GM19328 (cell line): ENCODE measurements at regions not wholly inside any gene's neighbourhood (a gene's known extent, or its start where the extent isn't known, plus 50 kb on each side); places are given as distances from the start of the nearest gene placed in this dataset.

Source experiments
- ATAC-seq: cut with Tn5 transposase; IDR thresholded peaks from one replicate; pipeline ENCODE4 v1.9.1; 2021; ENCODE audit warnings: mild to moderate bottlenecking, moderate library complexity; ENCODE audit not compliant: unreplicated experiment

DNA sequence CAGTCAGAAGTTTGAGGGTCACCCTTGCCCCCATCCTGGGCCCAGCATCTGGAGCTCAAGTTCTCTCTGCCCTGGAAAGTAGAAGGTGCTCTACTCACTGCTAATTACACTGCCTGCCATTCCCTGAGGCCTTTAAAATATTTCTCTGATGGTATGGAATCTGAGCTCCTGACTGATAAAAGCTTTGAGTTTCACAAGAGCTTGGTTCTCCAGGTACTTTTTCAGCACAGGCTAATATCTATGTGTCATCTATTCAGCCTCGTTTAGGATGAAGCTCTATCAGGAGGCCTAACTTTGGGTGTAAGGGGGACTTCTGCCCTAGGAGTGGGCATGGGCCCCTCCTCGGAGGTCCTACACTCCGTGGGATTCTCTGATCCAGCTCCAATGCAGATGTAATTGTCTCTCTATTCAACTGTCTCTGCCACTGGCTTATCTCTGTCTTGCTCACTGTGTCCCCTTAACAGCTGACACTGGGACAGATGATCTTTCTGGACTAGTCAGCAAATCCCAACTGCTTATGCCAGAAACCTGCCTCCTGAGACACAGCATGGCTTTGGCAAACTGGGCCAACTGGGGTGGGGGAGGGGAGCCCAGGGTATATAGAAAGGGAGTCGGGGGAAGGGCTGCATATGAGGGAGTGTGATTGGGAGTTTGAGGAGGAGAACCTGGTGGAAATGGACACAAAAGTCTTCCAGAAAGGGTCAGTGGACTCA, 104.2 kb upstream of the GADD45A start:
- ATAC-seq, result no peak

DNA sequence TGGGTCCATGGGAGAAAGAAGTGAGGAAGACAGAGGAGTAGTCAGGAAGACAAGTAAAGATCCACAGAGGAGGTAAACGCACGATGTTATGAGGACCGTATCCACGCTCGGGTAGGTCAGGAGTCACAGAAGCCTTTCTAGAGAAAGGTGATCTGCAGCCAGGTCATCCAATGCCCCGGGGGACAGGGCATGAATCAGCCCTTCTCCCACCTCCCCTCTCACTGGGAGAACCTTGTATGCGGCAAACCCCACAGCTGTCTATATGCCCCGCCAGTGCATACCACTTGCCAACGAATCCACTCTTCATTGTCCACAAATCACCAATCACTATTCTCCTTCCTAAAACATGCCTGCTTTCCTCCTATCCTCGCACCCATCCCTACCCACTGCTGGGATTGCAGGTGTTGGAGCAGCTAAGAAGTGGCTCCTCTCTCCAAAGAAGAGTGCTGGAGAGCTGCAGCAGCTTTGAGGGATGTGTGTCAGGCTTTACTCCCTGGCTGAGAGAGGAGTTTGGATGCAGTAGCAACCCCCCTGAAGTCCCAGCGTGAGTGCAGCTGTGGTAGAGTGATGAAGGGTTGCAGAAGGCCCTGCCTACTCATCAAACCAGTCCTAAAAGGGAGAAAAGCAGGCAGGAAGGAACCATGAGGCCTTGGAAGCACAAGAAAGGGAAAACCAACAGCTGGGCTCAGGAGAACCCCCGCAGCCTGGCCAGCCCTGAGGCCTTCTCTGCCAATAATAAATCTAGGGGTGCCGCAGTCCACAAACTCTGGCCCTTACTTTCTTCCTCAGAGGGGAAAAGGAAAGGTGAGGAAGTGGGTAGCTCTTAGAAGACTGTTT, 102.2 kb upstream of the GADD45A start:
- ATAC-seq, result no peak

DNA sequence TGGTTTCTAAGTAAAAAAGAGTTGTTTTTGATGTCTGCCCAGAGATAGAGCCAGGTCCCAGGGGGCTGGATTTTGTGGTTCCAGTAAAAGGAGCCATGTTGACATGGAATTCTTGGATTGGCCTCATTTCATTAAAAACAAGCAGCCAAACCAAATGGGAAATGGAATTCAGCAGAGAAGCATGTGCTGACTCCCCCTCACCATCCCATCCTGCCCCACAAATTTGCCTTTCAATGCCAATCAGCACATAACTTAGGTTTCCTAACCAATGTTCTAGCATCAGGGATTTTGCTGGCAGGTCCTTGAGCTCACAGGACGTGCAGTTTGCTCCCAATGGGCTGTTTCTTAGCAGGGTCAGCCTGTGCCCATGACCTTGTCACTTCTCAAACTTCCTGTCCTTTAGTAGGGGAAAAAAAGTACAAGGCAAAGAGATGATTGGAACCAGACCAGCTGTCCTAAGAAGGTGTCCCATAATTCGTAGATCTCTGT, 101.5 kb upstream of the GADD45A start:
- no peak for ATAC-seq

DNA sequence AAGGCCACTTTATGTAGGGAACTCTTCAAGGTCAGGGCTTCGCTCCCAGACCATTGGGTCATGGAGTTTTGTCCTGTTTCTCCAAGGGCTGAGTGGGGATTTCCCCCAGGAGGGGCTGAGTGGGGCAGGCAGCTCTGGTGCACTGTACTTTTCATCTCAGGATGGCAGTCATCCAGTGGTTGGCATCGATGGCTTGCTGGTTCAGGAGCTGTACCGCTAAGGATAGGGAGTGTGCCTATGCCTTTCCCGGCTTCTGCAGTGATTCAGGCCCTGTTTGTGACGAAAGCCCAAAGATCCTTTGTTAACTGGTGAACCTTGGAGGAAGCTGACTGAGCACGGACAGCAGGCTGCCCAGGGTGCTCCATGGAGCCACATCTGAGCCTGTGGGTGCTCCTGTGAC, 100.1 kb upstream of the GADD45A start:
- no peak for ATAC-seq

DNA sequence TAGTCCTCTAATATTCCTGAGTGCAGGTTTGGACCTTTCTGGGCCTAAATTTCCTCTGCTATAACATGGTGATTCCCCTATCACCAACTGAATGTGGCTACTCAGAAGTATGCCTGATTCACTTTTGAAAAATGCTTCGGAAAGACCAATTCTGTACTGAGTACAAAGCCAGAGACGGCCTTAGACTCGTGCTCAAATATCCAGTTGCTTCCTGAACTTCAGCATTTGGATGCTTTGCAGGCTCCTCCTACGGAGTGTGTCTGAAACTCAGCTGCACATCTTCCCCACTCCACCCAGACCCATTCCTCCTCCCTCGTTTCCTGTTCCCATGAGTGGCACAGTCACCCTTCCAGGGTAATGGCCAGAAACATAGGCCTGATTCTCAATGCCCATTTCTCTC, 98.4 kb upstream of the GADD45A start:
- no peak for ATAC-seq

DNA sequence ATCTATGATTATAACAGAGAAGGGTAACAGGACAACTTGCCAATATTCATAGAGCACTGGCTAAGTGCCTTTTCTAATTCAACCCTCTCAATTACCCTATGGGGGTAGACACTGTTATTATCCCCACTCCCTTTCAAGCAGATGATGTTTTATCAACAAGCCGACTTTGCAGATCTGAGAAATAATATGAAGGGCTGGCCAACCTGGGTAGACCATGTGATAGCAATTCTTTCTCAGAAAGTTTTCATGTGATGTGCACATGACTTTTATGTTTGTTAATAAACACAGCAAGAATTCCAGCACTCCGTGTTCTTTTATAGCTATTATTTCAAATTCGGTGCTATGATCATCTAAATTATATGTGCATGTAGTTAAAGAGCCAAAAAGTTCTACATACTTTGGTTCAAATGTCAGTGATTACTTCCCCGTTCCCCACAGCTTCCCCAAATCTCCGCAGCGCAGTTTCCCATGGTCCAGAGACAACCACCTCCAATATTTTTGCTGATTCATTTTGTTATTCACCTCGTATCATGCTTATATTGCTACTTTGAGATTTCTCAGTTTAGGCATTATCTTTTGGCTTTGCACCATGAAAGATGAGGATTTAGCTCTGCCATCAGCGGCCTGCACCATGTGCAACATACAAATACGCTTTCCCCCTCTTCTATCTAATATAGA, 96.7 kb upstream of the GADD45A start:
- no peak for ATAC-seq

DNA sequence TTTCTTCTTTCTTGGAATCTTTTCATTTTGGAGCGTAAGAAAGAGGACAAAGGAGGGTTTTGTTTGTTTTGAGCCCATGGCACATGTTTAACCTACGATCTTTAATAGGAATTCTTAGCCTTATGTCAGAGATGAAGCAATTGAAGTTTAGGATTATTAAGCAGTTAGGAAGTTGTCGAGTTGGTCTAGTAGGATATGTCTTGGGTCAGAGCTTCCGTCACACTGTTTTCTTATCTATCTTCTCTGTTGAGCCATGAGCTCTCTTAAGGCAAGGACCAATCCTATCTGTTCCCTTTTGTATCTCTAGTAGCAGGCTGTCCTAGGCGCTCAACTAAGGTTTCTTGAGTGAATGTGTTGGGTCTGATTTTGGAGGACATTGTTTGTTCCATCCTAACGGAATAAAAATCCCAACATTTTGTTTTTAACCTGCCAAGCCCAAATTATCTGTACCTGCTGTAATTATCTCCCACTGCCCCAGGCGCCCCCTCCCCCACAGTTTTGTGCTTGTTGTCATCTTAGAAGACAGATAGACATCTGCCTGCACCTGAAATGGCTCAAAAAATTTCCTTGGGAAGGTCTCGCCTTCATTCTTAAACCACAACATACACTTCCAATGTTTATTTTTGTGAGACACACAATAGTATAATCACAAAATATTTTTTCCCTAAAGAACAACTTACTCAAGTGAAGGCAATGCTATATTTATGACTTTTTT, 95.3 kb upstream of the GADD45A start:
- ATAC-seq, result no peak

DNA sequence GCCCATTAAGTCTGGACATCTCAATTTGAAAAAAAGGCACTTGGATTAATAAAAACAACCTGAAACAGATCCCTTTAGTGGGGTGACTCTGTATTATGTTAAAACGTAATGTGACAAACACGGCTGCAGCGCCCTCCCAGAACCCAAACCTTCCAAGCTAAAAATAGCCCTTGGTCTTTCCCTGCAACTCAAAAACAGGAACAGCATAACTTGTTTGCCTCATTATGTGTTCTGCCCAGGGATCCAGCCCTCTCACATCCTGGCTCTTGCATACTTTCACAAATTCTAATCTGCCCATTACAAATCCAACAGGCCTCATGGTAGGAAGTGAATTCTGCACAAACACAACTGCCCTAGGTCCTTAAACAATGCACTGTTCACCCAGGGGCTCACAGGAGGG, 94.7 kb upstream of the GADD45A start:
- ATAC-seq, result no peak

DNA sequence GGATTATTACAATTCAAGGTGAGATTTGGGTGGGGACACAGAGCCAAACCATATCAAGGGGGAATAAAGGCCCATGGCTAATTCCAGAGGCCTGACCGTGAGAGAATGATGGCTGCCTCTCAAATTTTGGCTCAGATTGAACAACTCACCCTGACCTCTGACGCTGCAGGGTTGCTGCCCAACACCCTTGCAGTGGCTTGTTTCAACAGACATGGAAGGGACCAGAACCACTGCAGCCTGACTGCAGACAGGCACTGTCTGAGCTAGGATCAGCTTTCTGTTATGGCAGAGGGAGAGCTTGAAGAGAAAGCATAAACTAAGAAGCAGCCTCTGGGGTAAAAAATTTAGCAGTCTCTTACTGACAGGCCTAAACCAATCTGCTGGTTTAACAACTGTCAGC, 90.2 kb upstream of the GADD45A start:
- no peak for ATAC-seq

DNA sequence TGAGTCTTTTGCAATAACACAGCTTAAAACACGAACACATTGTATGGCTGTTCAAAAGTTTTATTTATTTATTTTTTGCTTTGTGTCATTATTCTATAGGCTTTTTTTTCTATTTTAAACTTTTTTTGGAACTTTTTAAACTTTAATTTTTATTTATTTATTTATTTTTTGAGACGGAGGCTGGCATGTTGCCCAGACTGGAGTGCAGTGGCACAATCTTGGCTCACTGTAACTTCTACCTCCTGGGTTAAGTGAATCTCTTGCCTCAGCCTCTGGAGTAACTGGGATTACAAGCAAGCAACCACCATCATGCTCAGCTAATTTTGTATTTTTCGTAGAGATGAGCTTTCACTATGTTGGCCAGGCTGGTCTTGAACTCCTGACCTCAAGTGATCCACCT, 88.3 kb upstream of the GADD45A start:
- ATAC-seq, result no peak

DNA sequence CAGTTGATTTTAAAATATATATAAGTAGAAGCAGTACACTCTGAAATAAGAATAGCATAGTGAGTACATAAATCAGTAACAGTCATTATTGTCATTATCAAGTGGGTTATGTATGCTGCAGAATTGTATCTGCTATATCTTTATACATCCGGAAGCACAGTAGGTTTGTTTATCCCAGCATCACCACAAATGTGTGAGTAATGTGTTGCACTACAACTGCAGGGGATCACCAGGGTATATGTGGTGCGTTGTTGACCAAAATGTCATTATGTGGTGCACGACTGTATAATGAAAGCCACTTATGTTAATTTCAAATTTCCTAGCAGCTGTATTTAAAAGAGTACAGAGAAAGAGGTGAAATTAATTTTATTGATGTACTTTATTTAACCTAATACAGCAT, 87.7 kb upstream of the GADD45A start:
- no peak for ATAC-seq

DNA sequence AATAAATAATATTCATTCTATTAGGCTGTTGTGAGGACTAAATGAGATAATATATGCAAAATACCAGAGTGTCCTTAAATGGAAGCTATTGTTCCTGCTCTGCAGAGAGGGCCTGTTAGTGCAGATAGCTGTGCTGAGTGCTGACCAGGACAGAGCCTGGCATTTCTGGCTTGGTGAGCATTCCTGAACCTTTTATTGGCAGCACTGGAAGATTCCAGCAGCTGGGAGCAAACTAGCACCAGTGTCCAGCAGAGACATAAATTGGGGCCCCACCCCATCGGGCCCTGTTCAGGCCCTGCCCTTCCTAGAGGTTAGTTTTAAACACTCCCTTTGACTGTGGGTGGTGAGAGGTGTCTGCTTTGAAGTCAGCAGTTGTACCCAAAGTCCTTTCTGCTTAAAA, 85.9 kb upstream of the GADD45A start:
- no peak for ATAC-seq

DNA sequence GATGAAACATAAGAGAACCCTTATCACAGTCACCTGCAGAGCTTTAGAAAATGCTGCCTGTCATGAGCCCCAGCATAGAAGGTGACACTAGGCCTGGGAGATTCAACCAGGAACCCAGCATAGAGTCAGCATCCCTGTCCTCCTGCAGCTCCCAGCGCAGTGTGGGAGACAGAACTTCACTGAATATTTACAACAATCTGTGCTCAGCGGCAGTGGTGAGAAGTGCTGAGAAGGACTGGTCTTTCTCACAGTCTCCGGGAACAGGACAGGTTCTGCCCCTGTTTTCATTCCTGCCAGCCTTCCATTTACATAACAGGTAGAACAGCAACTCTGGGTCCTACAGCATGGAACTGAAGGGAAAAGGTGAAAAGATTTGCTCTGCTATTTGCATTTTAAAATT, 83.5 kb upstream of the GADD45A start:
- no peak for ATAC-seq

DNA sequence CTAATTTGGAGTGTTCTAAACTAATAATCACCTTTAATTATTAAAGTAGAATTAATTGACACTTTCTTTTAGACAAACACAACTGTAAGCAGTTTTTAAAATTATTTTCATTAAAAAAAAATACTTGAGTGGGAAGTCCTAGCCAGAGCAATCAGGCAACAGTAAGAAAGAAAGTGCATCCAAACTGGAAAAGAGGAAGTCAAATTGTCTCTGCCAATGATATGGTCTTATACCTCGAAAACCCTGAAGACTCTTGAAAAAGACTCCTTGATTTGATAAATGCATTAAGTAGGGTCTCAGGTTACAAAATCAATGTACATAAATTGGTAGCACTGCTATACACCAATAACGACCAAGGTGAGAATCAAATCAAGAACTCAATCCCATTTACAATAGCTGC, 83.0 kb upstream of the GADD45A start:
- no peak for ATAC-seq

DNA sequence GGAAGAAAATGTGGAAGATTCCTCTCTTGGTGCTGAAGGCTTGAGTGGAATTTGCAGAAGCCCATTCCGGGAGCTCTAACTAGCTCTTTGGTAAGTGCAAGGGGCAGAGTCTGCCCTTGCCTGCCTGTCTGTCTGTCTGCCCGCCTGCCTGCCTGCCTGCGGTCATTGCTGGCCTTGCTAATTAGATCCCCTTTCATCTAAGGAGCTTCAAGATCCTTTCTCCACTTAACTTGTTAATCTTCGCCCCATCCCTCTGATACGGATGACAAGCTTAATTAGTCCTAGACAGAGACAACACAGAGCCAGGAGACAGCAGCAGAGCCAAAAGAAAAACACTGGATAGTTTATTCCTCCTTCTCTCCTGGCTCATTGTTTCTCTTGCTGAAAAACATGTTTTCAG, 80.2 kb upstream of the GADD45A start:
- ATAC-seq, result no peak

DNA sequence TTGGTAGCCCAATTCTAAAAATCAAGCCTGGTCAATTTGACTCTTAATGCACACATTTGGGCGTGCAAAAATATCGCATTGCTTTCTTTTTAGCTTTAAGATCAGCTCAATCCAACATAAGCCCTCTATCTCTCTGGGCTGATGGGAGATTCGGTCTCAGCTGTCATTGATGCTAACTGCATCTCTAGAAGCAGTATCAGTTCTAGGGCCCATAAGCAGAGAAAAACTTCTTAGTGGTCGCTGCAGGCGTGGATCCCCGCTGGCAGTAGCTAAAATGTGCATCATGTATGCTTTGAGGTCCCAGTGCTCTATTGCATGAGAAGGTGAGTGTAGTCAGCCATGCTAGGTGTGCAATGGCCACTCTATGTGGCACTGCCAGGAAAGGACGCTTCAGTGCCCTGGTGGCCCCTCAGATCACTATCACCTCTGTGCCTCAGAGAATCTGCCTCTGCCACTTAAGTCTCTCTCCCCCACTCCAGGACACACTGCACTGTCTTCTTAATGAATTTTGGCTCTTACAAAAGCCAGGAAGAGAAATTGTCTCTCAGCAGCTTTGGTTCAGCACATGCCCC, 79.7 kb upstream of the GADD45A start:
- no peak for ATAC-seq

DNA sequence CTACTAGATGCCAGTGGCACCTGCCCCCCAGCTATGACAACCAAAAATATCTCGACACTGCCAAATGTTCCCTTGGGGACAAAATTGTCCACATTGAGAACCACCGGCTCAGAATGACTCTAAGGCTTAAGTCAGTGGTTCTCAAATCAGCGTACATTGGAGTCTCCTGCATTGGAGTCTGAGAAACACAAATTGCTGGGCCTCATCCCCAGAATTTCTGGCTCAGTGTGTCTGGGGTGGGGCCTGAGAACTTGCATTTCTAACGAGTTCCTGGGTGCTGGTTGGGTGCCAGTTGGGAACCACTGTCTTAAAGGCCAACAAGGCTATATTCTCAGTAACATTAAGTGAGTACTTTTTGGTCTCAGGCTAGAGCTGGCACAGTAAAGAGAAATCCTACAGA, 77.7 kb upstream of the GADD45A start:
- ATAC-seq, result no peak

DNA sequence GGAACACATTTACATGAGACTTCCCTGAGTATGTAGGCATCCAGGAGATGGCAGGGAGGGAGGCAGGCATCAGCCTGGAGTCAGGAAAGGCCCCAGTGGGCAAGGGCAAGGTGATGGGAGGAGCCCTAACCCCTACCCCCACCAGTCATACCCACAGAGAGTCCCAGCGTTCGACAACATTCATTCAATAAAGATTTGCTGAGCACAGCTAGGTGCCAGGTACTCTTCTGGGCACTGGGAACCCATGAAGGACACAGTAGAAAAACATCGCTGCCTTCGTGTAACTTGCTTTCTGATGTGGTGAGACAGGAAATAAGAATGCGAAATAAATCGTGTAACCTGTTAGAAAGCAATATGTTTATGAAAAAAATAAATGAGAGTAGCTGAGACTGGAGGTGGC, 77.3 kb upstream of the GADD45A start:
- no peak for ATAC-seq

DNA sequence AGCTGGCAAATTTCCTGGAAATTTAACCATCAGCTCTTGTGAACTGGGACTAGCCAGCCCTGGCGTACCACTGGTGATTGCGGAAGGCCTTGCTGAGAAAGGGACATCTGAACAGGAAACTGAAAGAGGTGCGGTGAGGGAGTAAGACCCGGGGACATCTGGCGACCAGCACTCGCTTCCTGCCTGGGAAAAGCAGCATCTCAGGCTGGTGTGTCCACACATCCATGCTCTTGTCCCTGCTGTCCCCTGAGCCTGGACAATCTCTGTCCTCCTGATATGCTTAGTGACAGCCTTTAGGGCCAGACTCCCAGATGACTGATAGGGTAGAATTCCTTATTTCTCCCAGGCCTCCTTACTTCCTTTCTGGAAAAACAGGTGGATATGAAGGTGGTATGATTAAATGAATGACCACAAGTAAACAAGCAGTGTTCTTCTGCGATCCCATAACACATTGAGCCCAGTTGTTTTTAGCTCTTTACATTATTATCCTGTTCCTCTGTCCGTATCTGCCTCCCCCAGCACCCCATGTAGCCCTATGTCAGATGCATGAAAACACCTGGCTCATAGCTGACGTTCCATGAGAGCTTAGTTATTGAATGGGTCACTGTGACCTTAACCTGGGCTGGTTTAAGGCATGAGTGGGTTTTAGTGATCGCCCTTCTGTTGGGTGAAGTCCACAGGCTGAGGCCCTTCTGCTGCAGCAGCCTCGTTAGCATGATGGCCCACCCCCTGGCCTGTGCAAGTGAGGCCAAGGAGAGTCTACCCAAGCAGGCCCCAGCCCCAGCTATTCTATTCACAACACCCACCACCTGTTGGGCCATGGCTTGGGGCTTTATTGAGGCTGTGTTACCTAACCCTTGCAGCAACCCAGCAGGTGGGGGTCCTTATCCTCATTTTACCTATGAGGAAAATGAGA, 76.1 kb upstream of the GADD45A start:
- no peak for ATAC-seq
